ENCODE measurements at regions not wholly inside any gene's neighbourhood (a gene's known extent, or its start where the extent isn't known, plus 50 kb on each side); places are given as distances from the start of the nearest gene placed in this dataset.
A peak's percentile ranks its signal among the peaks of the same experiment; 100 is the strongest.

DNA sequence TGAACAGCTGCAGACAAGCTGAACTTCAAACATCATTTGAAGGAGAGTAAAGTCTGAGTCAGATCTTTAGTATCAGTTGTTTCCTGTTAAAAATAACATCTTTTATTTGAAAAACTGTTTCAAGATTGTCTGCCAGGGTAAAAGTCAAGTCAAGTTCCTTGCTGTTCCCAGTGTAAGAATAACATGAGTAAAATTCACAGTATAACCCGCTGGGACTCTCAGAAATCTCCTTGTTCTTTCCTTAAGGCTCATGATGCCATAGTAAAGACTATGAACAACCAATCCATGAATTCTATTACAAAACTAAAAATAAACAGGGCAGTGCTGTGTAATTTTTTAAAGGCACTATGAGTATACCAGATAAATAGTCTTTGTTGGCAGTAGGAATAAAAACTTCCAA lies 112.9 kb downstream of the IRS2 start:
- Histone ChIP-seq H3K27ac (ENCODE audit: low read depth, low read length) (no peak overlapping the region), H3K9ac (ENCODE audit: low read length) (no peak overlapping the region), H3K4me2 (ENCODE audit: low read length) (no peak overlapping the region), H3K79me2 (ENCODE audit: insufficient read depth, low read length) (no peaks in the 10 kb centered on the region), H3K27me3 (ENCODE audit: insufficient read depth, low read length) (peaks cover 2% of the 10 kb centered on the region), H3K9me3 (ENCODE audit: insufficient read depth, low read depth, low read length) (no peaks in the 10 kb centered on the region), H3K36me3 (ENCODE audit: insufficient read depth, low read length) (no peaks in the 10 kb centered on the region), H2AFZ (ENCODE audit: low read depth, low read length) (no peak overlapping the region), H4K20me1 (ENCODE audit: insufficient read depth, low read length) (no peaks in the 10 kb centered on the region), H3K4me3 (ENCODE audit: insufficient read depth, low read depth, low read length) (no peak overlapping the region), H3K4me1 (ENCODE audit: insufficient read depth, low read length) (no peaks in the 10 kb centered on the region)
- H3K9me3 Mint-ChIP-seq (ENCODE audit: unreplicated experiment), result no peaks in the 10 kb centered on the region
- FAIRE-seq, result peak; percentile 58
- no peaks in the 10 kb centered on the region for H3K36me3 Mint-ChIP-seq (ENCODE audit: low read depth, unreplicated experiment)
- peak; percentile 7 for DNase-seq (ENCODE audit: low read depth)
- no peak overlapping the region for H3K27ac Mint-ChIP-seq (ENCODE audit: unreplicated experiment)
- H3K4me1 Mint-ChIP-seq (ENCODE audit: low read depth, unreplicated experiment), result peaks cover 2% of the 10 kb centered on the region
- TF ChIP-seq EZH2 (IDR thresholded peaks at IDR 0.05; ENCODE audit: insufficient read depth, low read length), result no peak
- no peak for TF ChIP-seq CTCF (IDR thresholded peaks at IDR 0.05; ENCODE audit: insufficient read depth, low read depth, low read length)
- no peaks in the 10 kb centered on the region for H3K27me3 Mint-ChIP-seq (ENCODE audit: low read depth, unreplicated experiment)
- no peak overlapping the region for H3K4me3 Mint-ChIP-seq (ENCODE audit: unreplicated experiment)

GRCh38 chr13:109672545-109672944 lies 113.8 kb downstream of the IRS2 start:
- no peak overlapping the region for H3K27ac ChIP-seq (ENCODE audit: low read depth, low read length)
- no peaks in the 10 kb centered on the region for H3K27me3 Mint-ChIP-seq (ENCODE audit: low read depth, unreplicated experiment)

More at GRCh38 chr13:109672545-109672944, 113.8 kb downstream of the IRS2 start:
- Mint-ChIP-seq H3K36me3 (ENCODE audit: low read depth, unreplicated experiment) (no peaks in the 10 kb centered on the region), H3K9me3 (ENCODE audit: unreplicated experiment) (no peaks in the 10 kb centered on the region), H3K27ac (ENCODE audit: unreplicated experiment) (no peak overlapping the region), H3K4me1 (ENCODE audit: low read depth, unreplicated experiment) (peaks cover 5% of the 10 kb centered on the region), H3K4me3 (ENCODE audit: unreplicated experiment) (no peak overlapping the region)
- H3K9me3 ChIP-seq (ENCODE audit: insufficient read depth, low read depth, low read length), result no peaks in the 10 kb centered on the region
- H3K79me2 ChIP-seq (ENCODE audit: insufficient read depth, low read length), result no peaks in the 10 kb centered on the region
- H4K20me1 ChIP-seq (ENCODE audit: insufficient read depth, low read length), result no peaks in the 10 kb centered on the region
- H3K36me3 ChIP-seq (ENCODE audit: insufficient read depth, low read length), result no peaks in the 10 kb centered on the region
- H3K27me3 ChIP-seq (ENCODE audit: insufficient read depth, low read length), result no peaks in the 10 kb centered on the region
- DNase-seq (ENCODE audit: low read depth) (peak; percentile 36), FAIRE-seq (no peak)
- no peak overlapping the region for H3K9ac ChIP-seq (ENCODE audit: low read length)
- no peak overlapping the region for H3K4me2 ChIP-seq (ENCODE audit: low read length)
- TF ChIP-seq EZH2 (IDR thresholded peaks at IDR 0.05; ENCODE audit: insufficient read depth, low read length) (no peak), CTCF (IDR thresholded peaks at IDR 0.05; ENCODE audit: insufficient read depth, low read depth, low read length) (no peak)
- no peak overlapping the region for H2AFZ ChIP-seq (ENCODE audit: low read depth, low read length)
- no peaks in the 10 kb centered on the region for H3K4me1 ChIP-seq (ENCODE audit: insufficient read depth, low read length)
- no peak overlapping the region for H3K4me3 ChIP-seq (ENCODE audit: insufficient read depth, low read depth, low read length)
